Transverse colon (tissue), 4 donors: ENCODE measurements at regions not wholly inside any gene's neighbourhood (a gene's known extent, or its start where the extent isn't known, plus 50 kb on each side); places are given as distances from the start of the nearest gene placed in this dataset.

Source experiments
- EP300 ChIP-seq: sonication (generic); formaldehyde crosslinking; IDR thresholded peaks from one replicate; pipeline ENCODE4 v1.6.1; 2017; ENCODE audit warnings: antibody characterized with exemption, low read depth
- POLR2A ChIP-seq: fragments of 450-650 bp; IDR thresholded peaks from one replicate; pipeline ENCODE4 v1.6.1; 2016; ENCODE audit warnings: antibody characterized with exemption, mild to moderate bottlenecking, moderate library complexity
- POLR2AphosphoS5 ChIP-seq, 3 donors: sonication (generic); formaldehyde crosslinking; IDR thresholded peaks; one replicate each; pipeline ENCODE4 v1.6.1; 2016; ENCODE audit warnings: antibody characterized with exemption in 3 of 3
- TF ChIP-seq, protein P1 (sequence below), 5 experiments: fragments of 200-600 bp in 3 of 5; fragments of 450-650 bp in 2 of 5; sonication (generic) in 3 of 5; IDR thresholded peaks; 1 replicate in 2 of 5; 2 replicates in 3 of 5; pipeline ENCODE4 v1.5.1; 2016 to 2017; ENCODE audit warnings: antibody characterized with exemption in 5 of 5, inconsistent platforms in 3 of 5, mild to moderate bottlenecking in 2 of 5, moderate library complexity in 1 of 5

GRCh38 chr9:129374231-129374630 lies 196.2 kb upstream of the IER5L start:
- TF ChIP-seq, protein P1, sequence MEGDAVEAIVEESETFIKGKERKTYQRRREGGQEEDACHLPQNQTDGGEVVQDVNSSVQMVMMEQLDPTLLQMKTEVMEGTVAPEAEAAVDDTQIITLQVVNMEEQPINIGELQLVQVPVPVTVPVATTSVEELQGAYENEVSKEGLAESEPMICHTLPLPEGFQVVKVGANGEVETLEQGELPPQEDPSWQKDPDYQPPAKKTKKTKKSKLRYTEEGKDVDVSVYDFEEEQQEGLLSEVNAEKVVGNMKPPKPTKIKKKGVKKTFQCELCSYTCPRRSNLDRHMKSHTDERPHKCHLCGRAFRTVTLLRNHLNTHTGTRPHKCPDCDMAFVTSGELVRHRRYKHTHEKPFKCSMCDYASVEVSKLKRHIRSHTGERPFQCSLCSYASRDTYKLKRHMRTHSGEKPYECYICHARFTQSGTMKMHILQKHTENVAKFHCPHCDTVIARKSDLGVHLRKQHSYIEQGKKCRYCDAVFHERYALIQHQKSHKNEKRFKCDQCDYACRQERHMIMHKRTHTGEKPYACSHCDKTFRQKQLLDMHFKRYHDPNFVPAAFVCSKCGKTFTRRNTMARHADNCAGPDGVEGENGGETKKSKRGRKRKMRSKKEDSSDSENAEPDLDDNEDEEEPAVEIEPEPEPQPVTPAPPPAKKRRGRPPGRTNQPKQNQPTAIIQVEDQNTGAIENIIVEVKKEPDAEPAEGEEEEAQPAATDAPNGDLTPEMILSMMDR (IDR thresholded peaks at IDR 0.05) = no peak
- TF ChIP-seq POLR2A (no peak), EP300 (no peak), POLR2AphosphoS5 (IDR thresholded peaks at IDR 0.05) (no peak)
